ENCODE measurements at regions not wholly inside any gene's neighbourhood (a gene's known extent, or its start where the extent isn't known, plus 50 kb on each side); places are given as distances from the start of the nearest gene placed in this dataset.
"Not testable (repeated sequence)": the region's sequence is repeated elsewhere in the genome, so short reads cannot be mapped to it uniquely, and the experiment has no call there.

GRCh38 chr1:73306899-73307555 is 890.9 kb downstream of the LRRIQ3 start:
- TF ChIP-seq CTCF (IDR thresholded peaks at IDR 0.05) (no peak), ZFX (IDR thresholded peaks at IDR 0.05; ENCODE audit: borderline replicate concordance) (no peak)
- no peak overlapping the region for H3K27ac ChIP-seq

- H3K27ac ChIP-seq = no peak overlapping the region
- TF ChIP-seq ZFX (IDR thresholded peaks at IDR 0.05; ENCODE audit: borderline replicate concordance) (no peak), CTCF (IDR thresholded peaks at IDR 0.05) (no peak)
Measured at GRCh38 chr1:73273886-73274285, 924.1 kb downstream of the LRRIQ3 start.

GRCh38 chr1:73245196-73245595 is 952.8 kb downstream of the LRRIQ3 start:
- H3K27ac ChIP-seq = not testable (repeated sequence)

- H3K27ac ChIP-seq = no peak overlapping the region
- TF ChIP-seq ZFX (IDR thresholded peaks at IDR 0.05; ENCODE audit: borderline replicate concordance) = no peak
- no peak for TF ChIP-seq CTCF (IDR thresholded peaks at IDR 0.05)
Measured at GRCh38 chr1:73218995-73219546, 936.7 kb upstream of the NEGR1 start.

- TF ChIP-seq CTCF (IDR thresholded peaks at IDR 0.05) = peak; percentile 57
- TF ChIP-seq ZFX (IDR thresholded peaks at IDR 0.05; ENCODE audit: borderline replicate concordance) = no peak
- no peak overlapping the region for H3K27ac ChIP-seq
Measured at GRCh38 chr1:73205294-73205973, 923.1 kb upstream of the NEGR1 start.

- TF ChIP-seq CTCF (IDR thresholded peaks at IDR 0.05) = no peak
- no peak for TF ChIP-seq ZFX (IDR thresholded peaks at IDR 0.05; ENCODE audit: borderline replicate concordance)
Measured at GRCh38 chr1:73197972-73198371, 915.6 kb upstream of the NEGR1 start.

GRCh38 chr1:73194965-73195364 is 912.6 kb upstream of the NEGR1 start:
- TF ChIP-seq ZFX (IDR thresholded peaks at IDR 0.05; ENCODE audit: borderline replicate concordance) (no peak), CTCF (IDR thresholded peaks at IDR 0.05) (no peak)
- H3K27ac ChIP-seq = no peak overlapping the region

More at GRCh38 chr1:73197972-73198371, 915.6 kb upstream of the NEGR1 start:
- H3K27ac ChIP-seq = no peak overlapping the region

GRCh38 chr1:73183581-73183980 is 901.2 kb upstream of the NEGR1 start:
- not testable (repeated sequence) for H3K27ac ChIP-seq

Data from 22Rv1 (cell line).